ENCODE measurements at regions not wholly inside any gene's neighbourhood (a gene's known extent, or its start where the extent isn't known, plus 50 kb on each side); places are given as distances from the start of the nearest gene placed in this dataset.

GRCh38 chr5:171682801-171683200 lies 102.8 kb upstream of the SMIM23 start:
- H4K20me1 ChIP-seq (ENCODE audit: low read depth) = no peaks in the 10 kb centered on the region
- H3K4me2 ChIP-seq = no peak overlapping the region
- Mint-ChIP-seq H3K36me3 (no peaks in the 10 kb centered on the region), H3K27me3 (ENCODE audit: insufficient read depth, low read depth) (peaks cover 6% of the 10 kb centered on the region), H3K9me3 (no peaks in the 10 kb centered on the region), H3K27ac (no peak overlapping the region), H3K4me3 (no peak overlapping the region), H3K4me1 (no peaks in the 10 kb centered on the region)
- H2AFZ ChIP-seq (replicated peaks) = no peak overlapping the region
- no peak for TF ChIP-seq CTCF (IDR thresholded peaks at IDR 0.05)
- no peak for TF ChIP-seq EZH2phosphoT487 (IDR thresholded peaks at IDR 0.05)
- no peak for TF ChIP-seq EZH2 (IDR thresholded peaks at IDR 0.05)
- no peak overlapping the region for H3K9ac ChIP-seq
- H3K79me2 ChIP-seq (ENCODE audit: low read depth) = no peaks in the 10 kb centered on the region
- H3K4me1 ChIP-seq = no peaks in the 10 kb centered on the region
- no peak overlapping the region for H3K4me3 ChIP-seq
- no peak for DNase-seq (ENCODE audit: low spot score)
- H3K36me3 ChIP-seq = no peaks in the 10 kb centered on the region
- H3F3A ChIP-seq (ENCODE audit: low read depth) = no peaks in the 10 kb centered on the region
- H3K9me3 ChIP-seq (ENCODE audit: low read depth) = no peaks in the 10 kb centered on the region
- H3K27ac ChIP-seq = no peak overlapping the region
- no peaks in the 10 kb centered on the region for H3K27me3 ChIP-seq

- H3K4me2 ChIP-seq = no peak overlapping the region
Measured at GRCh38 chr5:171684169-171684568, 101.4 kb upstream of the SMIM23 start.

GRCh38 chr5:171688696-171689495 lies 96.7 kb upstream of the SMIM23 start:
- Histone ChIP-seq H3K36me3 (no peaks in the 10 kb centered on the region), H3F3A (ENCODE audit: low read depth) (no peaks in the 10 kb centered on the region), H3K9ac (no peak overlapping the region), H2AFZ (replicated peaks) (no peak overlapping the region), H3K27me3 (no peaks in the 10 kb centered on the region), H3K4me3 (no peak overlapping the region), H3K4me1 (peaks cover 8% of the 10 kb centered on the region), H3K79me2 (ENCODE audit: low read depth) (no peaks in the 10 kb centered on the region), H3K9me3 (ENCODE audit: low read depth) (no peaks in the 10 kb centered on the region), H3K27ac (no peak overlapping the region), H4K20me1 (ENCODE audit: low read depth) (no peaks in the 10 kb centered on the region), H3K4me2 (no peak overlapping the region)
- Mint-ChIP-seq H3K27ac (peak overlapping the region; percentile 15), H3K9me3 (no peaks in the 10 kb centered on the region), H3K27me3 (ENCODE audit: insufficient read depth, low read depth) (peaks cover 4% of the 10 kb centered on the region), H3K4me3 (no peak overlapping the region), H3K36me3 (no peaks in the 10 kb centered on the region), H3K4me1 (peaks cover 10% of the 10 kb centered on the region)
- TF ChIP-seq EZH2 (IDR thresholded peaks at IDR 0.05) = no peak
- no peak for TF ChIP-seq CTCF (IDR thresholded peaks at IDR 0.05)
- TF ChIP-seq EZH2phosphoT487 (IDR thresholded peaks at IDR 0.05) = no peak
- DNase-seq (ENCODE audit: low spot score) = no peak

More at GRCh38 chr5:171684169-171684568, 101.4 kb upstream of the SMIM23 start:
- no peaks in the 10 kb centered on the region for H4K20me1 ChIP-seq (ENCODE audit: low read depth)
- H3F3A ChIP-seq (ENCODE audit: low read depth) = no peaks in the 10 kb centered on the region
- H3K79me2 ChIP-seq (ENCODE audit: low read depth) = no peaks in the 10 kb centered on the region
- no peaks in the 10 kb centered on the region for H3K9me3 Mint-ChIP-seq
- no peaks in the 10 kb centered on the region for H3K27me3 ChIP-seq
- H3K27ac ChIP-seq = no peak overlapping the region
- H3K4me3 Mint-ChIP-seq = no peak overlapping the region
- no peaks in the 10 kb centered on the region for H3K4me1 ChIP-seq
- no peak overlapping the region for H2AFZ ChIP-seq (replicated peaks)
- no peaks in the 10 kb centered on the region for H3K9me3 ChIP-seq (ENCODE audit: low read depth)
- no peaks in the 10 kb centered on the region for H3K4me1 Mint-ChIP-seq
- no peaks in the 10 kb centered on the region for H3K36me3 ChIP-seq
- H3K27me3 Mint-ChIP-seq (ENCODE audit: insufficient read depth, low read depth) = peaks cover 4% of the 10 kb centered on the region
- no peak overlapping the region for H3K9ac ChIP-seq
- no peak overlapping the region for H3K27ac Mint-ChIP-seq
- TF ChIP-seq EZH2phosphoT487 (IDR thresholded peaks at IDR 0.05) = no peak
- H3K36me3 Mint-ChIP-seq = no peaks in the 10 kb centered on the region
- no peak for DNase-seq (ENCODE audit: low spot score)
- H3K4me3 ChIP-seq = no peak overlapping the region

- H3K27me3 Mint-ChIP-seq (ENCODE audit: insufficient read depth, low read depth) = peaks cover 9% of the 10 kb centered on the region
- Histone ChIP-seq H2AFZ (replicated peaks) (no peak overlapping the region), H3K79me2 (ENCODE audit: low read depth) (no peaks in the 10 kb centered on the region), H3K9me3 (ENCODE audit: low read depth) (no peaks in the 10 kb centered on the region), H4K20me1 (ENCODE audit: low read depth) (no peaks in the 10 kb centered on the region), H3K27me3 (no peaks in the 10 kb centered on the region), H3F3A (ENCODE audit: low read depth) (no peaks in the 10 kb centered on the region), H3K36me3 (no peaks in the 10 kb centered on the region), H3K9ac (no peak overlapping the region), H3K4me2 (no peak overlapping the region), H3K4me1 (peaks cover 8% of the 10 kb centered on the region), H3K4me3 (no peak overlapping the region), H3K27ac (no peak overlapping the region)
- H3K4me1 Mint-ChIP-seq = peaks cover 11% of the 10 kb centered on the region
- no peaks in the 10 kb centered on the region for H3K36me3 Mint-ChIP-seq
- H3K27ac Mint-ChIP-seq = no peak overlapping the region
- no peak for DNase-seq (ENCODE audit: low spot score)
- H3K4me3 Mint-ChIP-seq = no peak overlapping the region
- TF ChIP-seq EZH2phosphoT487 (IDR thresholded peaks at IDR 0.05) (no peak), EZH2 (IDR thresholded peaks at IDR 0.05) (no peak), CTCF (IDR thresholded peaks at IDR 0.05) (no peak)
- H3K9me3 Mint-ChIP-seq = no peaks in the 10 kb centered on the region
Measured at GRCh38 chr5:171689853-171690417, 95.7 kb upstream of the SMIM23 start.

Data from neural progenitor cell (in vitro differentiated cells).